K562 (cell line): ENCODE measurements at regions not wholly inside any gene's neighbourhood (a gene's known extent, or its start where the extent isn't known, plus 50 kb on each side); places are given as distances from the start of the nearest gene placed in this dataset.

Source experiments
- ATAC-seq: fragments of 200-7000 bp; cut with Tn5 transposase; 3 replicates; pipeline ENCODE4 v1.9.1; 2020; ENCODE audit warnings: moderate library complexity
- BruUV-seq: library from RNA; stranded (reverse); fragments of 400-500 nt; replicated peaks from 2 replicates; lab custom pipeline; 2021; lab: Mats Ljungman, UMichigan
- CTCF ChIA-PET: fragments of 300-600 bp; formaldehyde crosslinking; extraction: SDS; loops from one replicate; lab custom pipeline; 2021; ENCODE audit warnings: low intra/inter-chr PET ratio; lab: Yijun Ruan, JAX
- POLR2A ChIA-PET: fragments of 300-600, 350-650 bp; sonication (Branson Sonifier 250); formaldehyde crosslinking; extraction: SDS; loops from one replicate; lab custom pipeline; 2021; ENCODE audit warnings: antibody characterized with exemption, inconsistent platforms; lab: Yijun Ruan, JAX
- DNase-seq, 4 experiments: peaks; one replicate each; pipeline versions ENCODE4 v3.0.0 to v3.0.0-alpha.2; 2011 to 2018; ENCODE audit warnings: low spot score in 3 of 4, mixed read lengths in 3 of 4; ENCODE audit errors: extremely low read depth in 1 of 4
- FAIRE-seq: peaks from 2 replicates; lab custom pipeline; 2011; peaks lifted over from hg19 to GRCh38; lab: Jason Lieb, UNC
- H2AFZ ChIP-seq: 2 replicates; pipeline ENCODE4 v1.6.0; 2011; ENCODE audit warnings: low read depth, low read length, control low read depth, inconsistent platforms
- H3K27ac ChIP-seq: fragments of 200-600 bp; 3 replicates; pipeline ENCODE4 v1.8.0; 2011; ENCODE audit warnings: low read depth, mild to moderate bottlenecking, control low read depth, inconsistent platforms, low read length, moderate library complexity, mixed read lengths; ENCODE audit errors: extremely low read depth
- H3K27me3 ChIP-seq, 2 experiments: fragments of 300-600 bp in 1 of 2; 2 replicates in 1 of 2; 3 replicates in 1 of 2; pipeline versions ENCODE4 v1.6.0 to v1.8.0; 2011; ENCODE audit warnings: inconsistent platforms in 2 of 2, low read length in 2 of 2, mild to moderate bottlenecking in 1 of 2, mixed read lengths in 1 of 2, moderate library complexity in 1 of 2; ENCODE audit not compliant: control insufficient read depth in 2 of 2, insufficient read depth in 2 of 2
- H3K36me3 ChIP-seq: fragments of 300-600 bp; 3 replicates; pipeline ENCODE4 v1.8.0; 2011; ENCODE audit warnings: mild to moderate bottlenecking, low read length, inconsistent platforms; ENCODE audit not compliant: control insufficient read depth, insufficient read depth
- H3K4me1 ChIP-seq, 2 experiments: fragments of 200-600 bp in 1 of 2; replicated peaks in 1 of 2; 2 replicates in 1 of 2; 3 replicates in 1 of 2; pipeline versions ENCODE4 v1.5.1 to v1.8.0; 2011; ENCODE audit warnings: inconsistent platforms in 2 of 2, low read length in 2 of 2, mild to moderate bottlenecking in 1 of 2, mixed read lengths in 1 of 2, moderate library complexity in 1 of 2; ENCODE audit not compliant: control insufficient read depth in 2 of 2, insufficient read depth in 2 of 2
- H3K4me2 ChIP-seq: 2 replicates; pipeline ENCODE4 v1.6.1; 2011; ENCODE audit warnings: low read length, control low read depth, inconsistent platforms, mixed read lengths; ENCODE audit not compliant: insufficient read depth
- H3K4me3 ChIP-seq: fragments of 200-600 bp; sonication (generic), shearing (Covaris generic); 2 replicates; pipeline ENCODE4 v1.5.1; 2016; ENCODE audit warnings: control low read depth, inconsistent platforms
- H3K79me2 ChIP-seq: fragments of 200-600 bp; 3 replicates; pipeline ENCODE4 v1.8.0; 2011; ENCODE audit warnings: low read length, inconsistent platforms; ENCODE audit not compliant: control insufficient read depth, insufficient read depth
- H3K9ac ChIP-seq, 2 experiments: 2 replicates each; pipeline versions ENCODE4 v1.6.0 to v1.6.1; 2011; ENCODE audit warnings: low read depth in 2 of 2, low read length in 2 of 2, control low read depth in 1 of 2, inconsistent platforms in 1 of 2, mild to moderate bottlenecking in 1 of 2, mixed read lengths in 1 of 2; ENCODE audit not compliant: insufficient read depth in 1 of 2
- H3K9me1 ChIP-seq: one replicate; pipeline ENCODE4 v1.6.0; 2011; ENCODE audit warnings: inconsistent platforms, mild to moderate bottlenecking, low read length, moderate library complexity; ENCODE audit not compliant: control insufficient read depth, insufficient read depth
- H3K9me3 ChIP-seq: replicated peaks from 2 replicates; pipeline ENCODE4 v1.5.1; 2011; ENCODE audit warnings: low read depth, low read length, inconsistent platforms; ENCODE audit not compliant: control insufficient read depth, insufficient read depth
- H4K20me1 ChIP-seq: replicated peaks from 2 replicates; pipeline ENCODE4 v1.6.1; 2011; ENCODE audit warnings: low read length, inconsistent platforms, mixed read lengths; ENCODE audit not compliant: control insufficient read depth, insufficient read depth
- ASH1L ChIP-seq: fragments of 450-650 bp; IDR thresholded peaks from 2 replicates; pipeline ENCODE4 v1.6.1; 2018; ENCODE audit warnings: borderline replicate concordance, mild to moderate bottlenecking, low read depth; ENCODE audit not compliant: partially characterized antibody
- CBX1 ChIP-seq: sonication (generic); IDR thresholded peaks from 2 replicates; pipeline ENCODE4 v1.6.1; 2016; ENCODE audit warnings: antibody characterized with exemption, low read depth, mild to moderate bottlenecking
- HDGF ChIP-seq: fragments of 450-650 bp; IDR thresholded peaks from 2 replicates; pipeline ENCODE4 v1.6.1; 2016
- SFPQ ChIP-seq: fragments of 200-400 bp; formaldehyde crosslinking; IDR thresholded peaks from 2 replicates; pipeline ENCODE4 v1.6.1; 2017; ENCODE audit warnings: mild to moderate bottlenecking, low read depth, low read length, moderate library complexity
- WGBS: fragments of 100-300 bp; shearing (Covaris generic); methylation state at CpG from one replicate; pipeline ENCODE4 v1.1.6; 2016; ENCODE audit warnings: low coverage, mixed read lengths; ENCODE audit not compliant: insufficient coverage; ENCODE audit errors: missing lambda C conversion rate; 5-methylcytosine and 5-hydroxymethylcytosine counted together
- in situ Hi-C: fragments of 300-500 bp; cut with MboI; formaldehyde crosslinking; loops from 4 replicates; pipeline ENCODE4 v1.15.0; 2018; ENCODE audit warnings: inconsistent platforms, mixed read lengths
- intact Hi-C: fragments of 100-400 bp; cut with micrococcal nuclease; formaldehyde crosslinking; loops from 2 replicates; pipeline ENCODE4 v1.14.2; 2022

GRCh38 chr4:148561467-148561866, 119.3 kb upstream of the NR3C2 start:
- H3K79me2 ChIP-seq: no peaks in the 10 kb centered on the region
- in situ Hi-C loops (no loop called here), intact Hi-C loops (no loop called here)
- DNase-seq (no peak), ATAC-seq (no peak), FAIRE-seq (no peak)
- WGBS: 0% methylated on average over 1 of the region's 1 CpG
- H3K9me1 ChIP-seq: no peaks in the 10 kb centered on the region
- H3K36me3 ChIP-seq: no peaks in the 10 kb centered on the region
- H3K9me3 ChIP-seq: no peaks in the 10 kb centered on the region
- ChIA-PET CTCF (no interaction called here), POLR2A (no interaction called here)
- no peak overlapping the region for H2AFZ ChIP-seq
- H3K27me3 ChIP-seq: no peaks in the 10 kb centered on the region
- H3K4me1 ChIP-seq: no peaks in the 10 kb centered on the region
- H3K4me3 ChIP-seq: no peak overlapping the region
- no peaks in the 10 kb centered on the region for H4K20me1 ChIP-seq
- TF ChIP-seq ASH1L: no peak
- no peak overlapping the region for H3K4me2 ChIP-seq
- no peak overlapping the region for H3K9ac ChIP-seq
- no TSS peak for BruUV-seq
- no peak overlapping the region for H3K27ac ChIP-seq

GRCh38 chr4:148557793-148558192, 115.6 kb upstream of the NR3C2 start:
- POLR2A ChIA-PET: no interaction called here
- 7% methylated on average over 3 of the region's 3 CpGs for WGBS
- H3K36me3 ChIP-seq: no peaks in the 10 kb centered on the region

More at GRCh38 chr4:148557793-148558192, 115.6 kb upstream of the NR3C2 start:
- Histone ChIP-seq H3K4me3 (no peak overlapping the region), H3K79me2 (no peaks in the 10 kb centered on the region), H2AFZ (no peak overlapping the region), H3K4me2 (no peak overlapping the region), H3K4me1 (no peaks in the 10 kb centered on the region)
- no peak for ATAC-seq
- intact Hi-C loops: no loop called here
- CTCF ChIA-PET: no interaction called here
- no TSS peak for BruUV-seq
- TF ChIP-seq HDGF: no peak
- TF ChIP-seq SFPQ: no peak
- no peak for TF ChIP-seq CBX1
- TF ChIP-seq, all 486 proteins: peak for 0
- H3K9me1 ChIP-seq: no peaks in the 10 kb centered on the region
- H4K20me1 ChIP-seq: no peaks in the 10 kb centered on the region
- H3K9ac ChIP-seq: no peak overlapping the region
- no peaks in the 10 kb centered on the region for H3K9me3 ChIP-seq
- H3K27me3 ChIP-seq: no peaks in the 10 kb centered on the region
- no peak overlapping the region for H3K27ac ChIP-seq
- in situ Hi-C loops: no loop called here
- no peak for DNase-seq
- FAIRE-seq: no peak
